ENCODE measurements at regions not wholly inside any gene's neighbourhood (a gene's known extent, or its start where the extent isn't known, plus 50 kb on each side); places are given as distances from the start of the nearest gene placed in this dataset.

GRCh38 chr1:38297842-38298241, 251.2 kb upstream of the POU3F1 start:
- DNase-seq (ENCODE audit: low read depth, low spot score), result peak; percentile 68
- no peak overlapping the region for H3K4me3 ChIP-seq (ENCODE audit: low read depth, low read length)
- TF ChIP-seq, protein P1, sequence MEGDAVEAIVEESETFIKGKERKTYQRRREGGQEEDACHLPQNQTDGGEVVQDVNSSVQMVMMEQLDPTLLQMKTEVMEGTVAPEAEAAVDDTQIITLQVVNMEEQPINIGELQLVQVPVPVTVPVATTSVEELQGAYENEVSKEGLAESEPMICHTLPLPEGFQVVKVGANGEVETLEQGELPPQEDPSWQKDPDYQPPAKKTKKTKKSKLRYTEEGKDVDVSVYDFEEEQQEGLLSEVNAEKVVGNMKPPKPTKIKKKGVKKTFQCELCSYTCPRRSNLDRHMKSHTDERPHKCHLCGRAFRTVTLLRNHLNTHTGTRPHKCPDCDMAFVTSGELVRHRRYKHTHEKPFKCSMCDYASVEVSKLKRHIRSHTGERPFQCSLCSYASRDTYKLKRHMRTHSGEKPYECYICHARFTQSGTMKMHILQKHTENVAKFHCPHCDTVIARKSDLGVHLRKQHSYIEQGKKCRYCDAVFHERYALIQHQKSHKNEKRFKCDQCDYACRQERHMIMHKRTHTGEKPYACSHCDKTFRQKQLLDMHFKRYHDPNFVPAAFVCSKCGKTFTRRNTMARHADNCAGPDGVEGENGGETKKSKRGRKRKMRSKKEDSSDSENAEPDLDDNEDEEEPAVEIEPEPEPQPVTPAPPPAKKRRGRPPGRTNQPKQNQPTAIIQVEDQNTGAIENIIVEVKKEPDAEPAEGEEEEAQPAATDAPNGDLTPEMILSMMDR (IDR thresholded peaks at IDR 0.05; ENCODE audit: low read depth, low read length), result no peak
- in situ Hi-C loops (cut with HindIII; ENCODE audit: low sequenced_read_pairs), result no loop called here

- TF ChIP-seq, protein P1 (IDR thresholded peaks at IDR 0.05; ENCODE audit: low read depth, low read length), result no peak
- no peak overlapping the region for H3K4me3 ChIP-seq (ENCODE audit: low read depth, low read length)
- no peak for DNase-seq (ENCODE audit: low read depth, low spot score)
- in situ Hi-C loops (cut with HindIII; ENCODE audit: low sequenced_read_pairs), result no loop called here
These were observed 250.7 kb upstream of the POU3F1 start for GRCh38 chr1:38297246-38297645.

GRCh38 chr1:38296047-38296446, 249.5 kb upstream of the POU3F1 start:
- TF ChIP-seq, protein P1 (IDR thresholded peaks at IDR 0.05; ENCODE audit: low read depth, low read length), result no peak
- in situ Hi-C loops (cut with HindIII; ENCODE audit: low sequenced_read_pairs), result no loop called here
- H3K4me3 ChIP-seq (ENCODE audit: low read depth, low read length), result no peak overlapping the region

GRCh38 chr1:38293567-38293966, 247.0 kb upstream of the POU3F1 start:
- no peak for DNase-seq (ENCODE audit: low read depth, low spot score)
- H3K4me3 ChIP-seq (ENCODE audit: low read depth, low read length), result no peak overlapping the region
- in situ Hi-C loops (cut with HindIII; ENCODE audit: low sequenced_read_pairs), result no loop called here
- TF ChIP-seq, protein P1 (IDR thresholded peaks at IDR 0.05; ENCODE audit: low read depth, low read length), result no peak

More at GRCh38 chr1:38296047-38296446, 249.5 kb upstream of the POU3F1 start:
- no peak for DNase-seq (ENCODE audit: low read depth, low spot score)

DNA sequence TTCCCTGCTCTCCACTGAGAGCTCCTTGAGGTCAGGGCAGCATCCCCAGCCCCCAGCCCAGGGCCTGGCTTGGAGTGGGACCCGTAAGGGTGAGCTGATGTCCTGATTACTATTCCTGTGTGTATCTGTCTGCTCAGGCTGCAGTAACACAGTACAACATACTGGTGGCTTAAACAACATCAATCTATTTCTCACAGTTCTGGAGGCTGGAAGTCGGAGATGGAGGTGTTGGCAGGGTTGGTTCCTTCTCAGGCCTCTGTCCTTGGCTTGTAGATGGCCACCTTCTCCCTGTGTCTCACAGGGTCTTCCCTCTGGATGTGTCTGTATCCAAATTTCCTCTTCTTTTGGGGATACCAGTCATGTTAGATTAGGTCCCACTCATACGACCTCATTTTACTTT, 246.4 kb upstream of the POU3F1 start:
- DNase-seq (ENCODE audit: low read depth, low spot score), result no peak
- in situ Hi-C loops (cut with HindIII; ENCODE audit: low sequenced_read_pairs), result no loop called here
- no peak overlapping the region for H3K4me3 ChIP-seq (ENCODE audit: low read depth, low read length)
- TF ChIP-seq, protein P1 (IDR thresholded peaks at IDR 0.05; ENCODE audit: low read depth, low read length), result no peak

DNA sequence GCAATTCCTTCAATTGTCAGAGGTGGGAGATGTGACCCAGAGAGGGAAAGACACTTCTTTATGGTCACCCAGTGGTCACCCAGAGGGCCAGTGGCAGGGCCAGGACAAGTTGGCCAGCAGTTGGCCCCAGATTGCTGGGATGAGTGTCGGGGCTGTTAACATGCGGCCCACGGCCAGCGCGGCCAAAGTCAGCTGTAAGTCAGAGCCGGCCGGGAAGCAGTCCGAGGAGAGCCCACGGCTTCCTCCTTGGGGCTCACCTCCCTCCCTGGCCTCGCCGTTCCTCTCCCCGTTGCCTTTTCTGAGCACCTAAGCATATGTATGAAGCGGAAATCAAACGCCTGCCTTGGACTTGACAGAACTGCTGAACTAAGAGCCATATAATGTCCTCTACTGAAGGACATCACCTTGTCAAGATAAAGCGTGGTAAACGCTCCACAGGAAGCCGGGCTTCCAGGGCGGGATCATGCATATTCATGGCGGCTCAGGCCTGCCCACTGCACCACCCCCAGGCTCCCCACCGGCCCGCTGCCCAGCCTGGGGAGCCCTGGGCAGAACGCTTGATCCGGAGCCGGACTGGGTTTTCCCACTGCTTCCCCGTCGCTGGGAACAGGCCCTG, 245.4 kb upstream of the POU3F1 start:
- TF ChIP-seq, protein P1 (IDR thresholded peaks at IDR 0.05; ENCODE audit: low read depth, low read length), result no peak
- DNase-seq (ENCODE audit: low read depth, low spot score), result no peak
- in situ Hi-C loops (cut with HindIII; ENCODE audit: low sequenced_read_pairs), result no loop called here
- H3K4me3 ChIP-seq (ENCODE audit: low read depth, low read length), result no peak overlapping the region

Measured in astrocyte of the spinal cord (primary cell).